HAP-1 (cell line): ENCODE measurements at regions not wholly inside any gene's neighbourhood (a gene's known extent, or its start where the extent isn't known, plus 50 kb on each side); places are given as distances from the start of the nearest gene placed in this dataset.

Source experiments
- DNase-seq, 2 experiments: peaks; one replicate each; pipeline ENCODE4 v3.0.0-alpha.2; 2016 to 2020; ENCODE audit warnings: low spot score in 2 of 2
- H3K27me3 ChIP-seq: fragments of 250-450 bp; sonication (Bioruptor Pico); 2 replicates; pipeline ENCODE4 v1.5.1; 2020; ENCODE audit warnings: low read depth, mild to moderate bottlenecking, moderate library complexity
- H3K36me3 ChIP-seq: fragments of 250-450 bp; sonication (Bioruptor Pico); replicated peaks from 2 replicates; pipeline ENCODE4 v1.5.1; 2020; ENCODE audit warnings: mild to moderate bottlenecking
- H3K4me1 ChIP-seq: fragments of 250-450 bp; sonication (Bioruptor Pico); 2 replicates; pipeline ENCODE4 v1.5.1; 2020; ENCODE audit warnings: mild to moderate bottlenecking
- H3K4me3 ChIP-seq: fragments of 250-450 bp; sonication (Bioruptor Pico); 2 replicates; pipeline ENCODE4 v1.5.1; 2020; ENCODE audit warnings: mild to moderate bottlenecking, moderate library complexity
- H3K9me3 ChIP-seq: fragments of 250-450 bp; sonication (Bioruptor Pico); 2 replicates; pipeline ENCODE4 v1.5.1; 2020; ENCODE audit warnings: mild to moderate bottlenecking, moderate library complexity
- in situ Hi-C: fragments of 300-500 bp; cut with MboI; formaldehyde crosslinking; loops from 3 replicates; pipeline ENCODE4 v1.14.3; 2020; ENCODE audit warnings: low sequenced_read_pairs, inconsistent platforms, mixed read lengths

DNA sequence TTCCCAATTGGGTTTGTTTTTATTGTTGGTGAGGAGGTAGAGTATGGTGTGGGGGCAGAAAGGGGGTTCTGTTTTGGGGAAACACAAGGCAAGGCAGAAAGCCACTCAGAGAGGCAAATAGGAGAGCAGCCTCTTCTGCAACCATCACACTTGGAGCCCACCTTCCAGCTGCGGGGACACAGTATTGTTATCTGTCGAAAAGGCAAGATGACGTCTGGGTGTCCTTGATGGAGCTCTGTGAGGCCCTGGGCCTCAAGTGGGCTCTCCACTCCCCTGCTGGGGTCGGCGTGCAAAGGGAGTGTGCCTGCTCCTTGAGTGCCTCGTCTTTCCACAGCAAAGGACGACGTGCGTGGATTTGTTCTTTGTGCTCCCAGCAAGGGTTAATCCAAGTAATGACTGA, 227.6 kb downstream of the ANAPC1 start:
- Histone ChIP-seq H3K4me1 (no peaks in the 10 kb centered on the region), H3K36me3 (no peaks in the 10 kb centered on the region), H3K9me3 (no peaks in the 10 kb centered on the region), H3K4me3 (no peak overlapping the region), H3K27me3 (no peaks in the 10 kb centered on the region)
- in situ Hi-C loops, result no loop called here
- DNase-seq, result no peak

GRCh38 chr2:111656894-111657293, 227.1 kb downstream of the ANAPC1 start:
- no peaks in the 10 kb centered on the region for H3K27me3 ChIP-seq
- no peaks in the 10 kb centered on the region for H3K36me3 ChIP-seq
- no peaks in the 10 kb centered on the region for H3K9me3 ChIP-seq
- in situ Hi-C loops, result no loop called here
- H3K4me1 ChIP-seq, result no peaks in the 10 kb centered on the region
- H3K4me3 ChIP-seq, result no peak overlapping the region
- DNase-seq, result no peak

DNA sequence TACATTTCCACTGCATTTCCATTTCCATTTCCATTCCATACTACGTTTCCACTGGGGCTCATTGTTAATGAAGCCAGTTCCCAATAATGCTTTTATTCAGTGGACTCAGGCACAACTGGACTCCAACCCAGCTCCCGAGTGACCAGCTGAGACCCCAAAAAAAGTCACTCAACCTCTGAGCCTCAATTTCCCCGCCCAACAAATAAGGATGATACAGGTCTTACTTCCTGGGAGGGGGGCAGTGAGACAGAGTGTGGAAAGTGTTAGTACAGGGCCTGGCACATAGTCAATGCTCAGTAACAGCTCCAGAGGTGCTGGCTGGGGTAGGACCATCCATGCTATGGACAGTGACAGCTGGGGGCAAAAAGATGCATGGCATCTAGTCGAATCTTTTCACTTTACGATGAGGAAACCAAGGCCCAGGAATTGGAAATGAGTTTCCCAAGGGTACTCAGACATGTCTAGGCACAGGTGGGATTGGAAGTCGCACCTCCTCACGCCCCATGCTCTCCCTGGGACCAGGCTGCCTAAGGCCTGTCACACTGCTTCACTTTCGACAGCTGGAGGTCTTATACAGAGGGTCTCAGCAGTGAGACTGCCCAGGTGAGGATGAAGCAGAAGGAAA, 226.5 kb downstream of the ANAPC1 start:
- in situ Hi-C loops, result no loop called here
- Histone ChIP-seq H3K4me3 (no peak overlapping the region), H3K4me1 (no peaks in the 10 kb centered on the region), H3K27me3 (no peaks in the 10 kb centered on the region), H3K36me3 (no peaks in the 10 kb centered on the region), H3K9me3 (no peaks in the 10 kb centered on the region)
- no peak for DNase-seq

DNA sequence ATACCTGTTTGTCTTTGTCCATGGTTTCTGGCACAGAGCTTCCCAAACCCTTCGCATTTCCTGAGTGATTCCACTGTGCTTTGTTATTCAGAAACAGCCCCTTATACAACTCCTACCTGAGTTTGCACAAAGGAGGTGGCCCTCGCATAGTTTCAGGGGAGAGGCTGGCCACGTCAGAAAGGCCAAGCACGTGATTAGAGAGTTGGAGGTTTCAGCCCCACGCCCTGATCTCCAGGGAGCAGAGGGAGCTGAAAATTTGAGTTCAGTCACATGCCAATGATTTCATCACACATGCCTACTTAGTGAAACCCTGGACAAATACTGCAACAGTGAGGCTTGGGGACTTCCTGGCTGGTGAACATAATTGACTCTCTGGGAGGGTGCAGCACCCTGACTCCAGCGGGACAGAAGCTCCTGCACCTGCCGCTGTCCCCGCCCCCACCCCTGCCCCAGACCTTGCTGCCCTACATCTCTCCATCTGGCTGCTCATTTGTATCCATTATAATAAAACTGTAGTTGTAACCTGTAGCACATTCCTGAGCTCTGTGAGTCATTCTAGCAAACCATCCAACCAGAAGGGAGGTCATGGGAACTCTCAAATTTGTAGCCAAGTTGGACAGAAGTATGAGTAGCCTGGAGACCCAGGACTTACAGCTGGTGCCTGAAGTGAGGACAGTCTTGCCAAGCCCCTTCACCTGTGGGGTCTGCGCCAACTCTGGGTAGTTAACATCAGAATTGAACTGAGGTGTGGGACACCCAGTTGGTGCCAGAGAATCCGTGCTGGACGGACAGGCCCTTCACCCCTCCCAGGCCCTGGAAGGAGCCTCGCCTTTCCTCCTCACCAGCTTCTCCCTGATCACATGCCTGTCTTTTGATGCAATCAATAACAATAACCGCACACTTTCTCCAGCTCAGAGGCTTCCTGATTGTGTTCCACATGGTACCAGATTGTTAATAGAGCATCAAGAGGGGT, 224.3 kb downstream of the ANAPC1 start:
- no peak for DNase-seq
- in situ Hi-C loops, result no loop called here
- no peaks in the 10 kb centered on the region for H3K27me3 ChIP-seq
- no peak overlapping the region for H3K4me3 ChIP-seq
- H3K36me3 ChIP-seq, result no peaks in the 10 kb centered on the region
- H3K9me3 ChIP-seq, result no peaks in the 10 kb centered on the region
- H3K4me1 ChIP-seq, result no peaks in the 10 kb centered on the region

- no peaks in the 10 kb centered on the region for H3K9me3 ChIP-seq
- no peaks in the 10 kb centered on the region for H3K27me3 ChIP-seq
- no peak overlapping the region for H3K4me3 ChIP-seq
- no peaks in the 10 kb centered on the region for H3K4me1 ChIP-seq
- in situ Hi-C loops, result no loop called here
- no peak for DNase-seq
- H3K36me3 ChIP-seq, result no peaks in the 10 kb centered on the region
Measured at GRCh38 chr2:111660811-111661210, 223.2 kb downstream of the ANAPC1 start.

DNA sequence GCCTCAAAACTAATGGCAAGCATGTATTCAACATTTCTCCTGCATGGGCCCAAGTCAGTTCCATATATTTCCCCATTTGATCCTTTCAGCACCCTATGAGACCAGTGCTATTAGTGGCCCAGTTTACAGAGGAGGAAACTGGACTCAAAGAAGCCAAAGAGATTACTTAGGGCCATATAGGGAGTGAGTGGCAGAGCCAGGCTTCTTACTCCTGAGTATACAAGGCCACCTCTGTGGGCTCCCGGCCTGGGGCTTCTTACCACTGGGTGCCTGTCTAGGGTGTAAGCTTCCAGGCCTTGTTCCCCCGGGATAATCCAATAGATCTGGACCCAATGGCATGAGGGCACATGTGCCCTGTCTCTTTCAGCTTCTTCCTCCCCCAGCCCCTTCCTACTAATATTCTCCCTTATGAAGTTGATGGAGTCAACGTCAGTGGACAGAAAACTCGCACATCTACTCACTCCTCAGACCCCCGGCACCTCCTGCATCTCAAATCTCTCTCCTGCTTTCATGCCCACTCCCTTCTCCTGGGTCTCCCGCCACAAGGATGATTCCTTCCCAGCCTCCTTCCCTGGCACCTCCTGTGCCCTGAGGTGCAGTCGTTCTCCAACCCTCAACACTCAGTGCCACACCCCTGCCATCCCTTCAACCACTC, 222.6 kb downstream of the ANAPC1 start:
- no peak overlapping the region for H3K4me3 ChIP-seq
- in situ Hi-C loops, result no loop called here
- no peaks in the 10 kb centered on the region for H3K9me3 ChIP-seq
- H3K27me3 ChIP-seq, result no peaks in the 10 kb centered on the region
- H3K36me3 ChIP-seq, result no peaks in the 10 kb centered on the region
- no peaks in the 10 kb centered on the region for H3K4me1 ChIP-seq
- DNase-seq, result no peak

DNA sequence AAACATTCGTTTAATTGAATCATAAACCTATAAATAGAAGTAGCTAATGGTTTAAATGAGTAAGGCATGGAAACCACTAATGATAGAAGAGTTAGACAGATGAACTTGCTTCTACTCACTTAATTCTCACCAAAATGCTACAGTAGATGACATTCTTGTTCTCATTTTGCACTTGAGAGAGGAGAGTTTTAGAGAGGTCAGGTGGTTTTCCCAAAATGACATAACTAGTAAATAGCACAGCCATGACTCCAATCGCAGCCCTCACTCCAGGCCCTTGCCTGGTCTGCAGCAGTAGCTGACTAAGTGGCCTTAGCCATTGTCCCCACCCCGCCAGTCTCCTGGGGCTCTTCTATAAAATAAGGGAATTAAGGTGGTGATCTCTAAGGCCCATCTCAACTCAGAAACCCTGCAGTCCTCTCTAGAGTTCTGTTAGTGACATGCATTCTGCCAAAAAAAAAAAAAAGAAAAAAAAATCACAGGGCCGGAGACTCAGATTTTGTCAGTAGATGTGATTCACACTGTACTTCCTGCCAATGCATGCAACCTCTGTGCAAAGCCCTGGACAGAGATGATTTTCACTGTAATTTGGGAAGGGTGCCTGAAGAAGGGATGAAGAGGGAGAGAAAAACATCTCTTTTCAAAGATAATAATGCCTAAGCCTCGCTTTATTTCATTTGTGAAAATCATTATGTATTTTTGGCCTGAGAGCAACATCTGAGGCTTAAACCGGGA, 221.8 kb downstream of the ANAPC1 start:
- Histone ChIP-seq H3K36me3 (no peaks in the 10 kb centered on the region), H3K27me3 (no peaks in the 10 kb centered on the region), H3K4me1 (no peaks in the 10 kb centered on the region), H3K4me3 (no peak overlapping the region), H3K9me3 (no peaks in the 10 kb centered on the region)
- DNase-seq, result no peak
- in situ Hi-C loops, result no loop called here

DNA sequence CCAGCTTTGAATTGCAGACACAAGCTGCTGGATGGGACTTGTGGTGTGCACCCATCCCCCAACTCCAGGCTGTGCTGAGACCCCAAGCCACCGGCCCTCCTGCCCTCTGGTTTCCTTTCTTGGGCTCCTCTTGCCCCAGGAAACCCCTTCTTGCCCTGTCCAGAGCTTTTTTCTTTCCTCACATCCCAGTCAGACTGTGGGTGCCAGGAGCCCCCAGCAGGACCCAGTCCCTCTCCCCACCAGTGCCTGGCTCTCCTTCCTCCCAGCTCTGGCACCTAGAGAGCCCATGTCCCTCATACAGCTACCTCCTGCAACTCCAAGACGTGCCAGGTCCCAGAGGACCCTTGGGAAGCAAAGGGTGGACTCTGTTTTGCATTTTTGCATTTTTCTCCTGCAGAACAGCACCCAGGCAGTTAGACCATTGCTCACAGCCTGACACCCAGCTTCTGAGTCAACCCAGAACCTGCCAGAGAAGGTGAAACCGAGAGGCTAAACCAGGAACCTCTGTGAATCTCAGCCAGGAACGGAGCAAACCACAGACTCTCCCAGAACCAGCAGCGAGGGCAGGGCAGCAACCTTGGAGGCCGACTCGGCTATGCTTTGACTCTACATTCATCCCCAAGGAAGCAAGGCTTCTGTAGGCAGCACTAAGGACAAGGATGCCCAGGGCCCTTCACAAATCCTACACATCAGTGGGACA, 221.1 kb downstream of the ANAPC1 start:
- no peak for DNase-seq
- H3K9me3 ChIP-seq, result no peaks in the 10 kb centered on the region
- H3K4me1 ChIP-seq, result no peaks in the 10 kb centered on the region
- H3K36me3 ChIP-seq, result no peaks in the 10 kb centered on the region
- in situ Hi-C loops, result no loop called here
- no peak overlapping the region for H3K4me3 ChIP-seq
- H3K27me3 ChIP-seq, result no peaks in the 10 kb centered on the region

GRCh38 chr2:111663471-111664274, 220.3 kb downstream of the ANAPC1 start:
- Histone ChIP-seq H3K27me3 (no peaks in the 10 kb centered on the region), H3K36me3 (no peaks in the 10 kb centered on the region), H3K4me1 (no peaks in the 10 kb centered on the region), H3K9me3 (peaks cover 3% of the 10 kb centered on the region; the same call in 1 of the 2 replicates), H3K4me3 (no peak overlapping the region)
- in situ Hi-C loops, result no loop called here
- DNase-seq, result no peak

DNA sequence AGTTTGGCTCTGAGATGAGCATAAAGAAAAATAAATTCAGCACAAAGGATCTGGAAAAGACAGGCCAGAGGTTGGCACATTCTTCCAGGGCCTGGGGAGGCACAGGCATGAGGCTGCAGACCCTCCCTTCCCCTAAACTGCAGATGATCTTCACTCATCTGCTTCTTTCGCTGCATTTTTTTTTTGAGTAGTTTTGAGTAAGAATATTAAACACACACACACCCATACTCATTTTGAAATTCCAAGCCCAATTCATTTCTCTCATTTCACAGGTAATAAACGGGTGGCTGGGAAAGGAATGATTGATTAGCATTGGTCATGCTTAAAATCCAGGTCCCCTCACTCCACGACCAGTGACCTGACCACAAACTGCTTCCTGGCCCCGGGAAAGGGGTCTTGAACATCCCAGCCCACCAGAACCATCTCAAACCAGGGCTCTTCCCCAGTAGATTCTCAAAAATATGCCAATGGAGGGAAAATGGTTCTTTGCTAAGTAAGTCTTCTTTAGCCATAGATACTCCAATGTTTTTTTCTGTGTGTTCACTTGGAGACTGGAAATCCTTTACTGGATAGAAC, 219.6 kb downstream of the ANAPC1 start:
- no peaks in the 10 kb centered on the region for H3K4me1 ChIP-seq
- no peak for DNase-seq
- no peak overlapping the region for H3K4me3 ChIP-seq
- no peaks in the 10 kb centered on the region for H3K27me3 ChIP-seq
- in situ Hi-C loops, result no loop called here
- no peaks in the 10 kb centered on the region for H3K36me3 ChIP-seq
- peaks cover 3% of the 10 kb centered on the region; the same call in 1 of the 2 replicates for H3K9me3 ChIP-seq

DNA sequence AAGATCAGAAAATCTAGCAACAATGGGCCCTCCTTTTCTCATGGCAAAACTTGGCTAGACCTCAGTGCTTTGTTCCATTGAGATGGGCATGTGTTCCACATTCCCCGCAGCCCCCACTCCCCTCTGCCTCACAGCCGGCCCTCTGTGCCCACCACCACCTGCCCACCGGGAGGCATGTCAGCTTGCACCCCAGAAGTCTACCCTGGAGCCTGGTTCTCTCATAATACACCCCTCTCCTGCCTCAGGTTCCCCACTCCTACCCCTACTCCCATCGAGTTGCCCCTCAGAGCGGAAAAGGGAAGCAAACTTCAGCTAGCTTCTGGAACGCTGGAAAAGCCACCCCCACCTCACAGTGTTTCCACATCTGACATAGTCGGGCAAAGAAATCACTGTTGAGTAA, 219.0 kb downstream of the ANAPC1 start:
- Histone ChIP-seq H3K27me3 (no peaks in the 10 kb centered on the region), H3K4me3 (no peak overlapping the region), H3K36me3 (no peaks in the 10 kb centered on the region), H3K4me1 (no peaks in the 10 kb centered on the region), H3K9me3 (peaks cover 3% of the 10 kb centered on the region; the same call in 1 of the 2 replicates)
- DNase-seq, result no peak
- in situ Hi-C loops, result no loop called here

DNA sequence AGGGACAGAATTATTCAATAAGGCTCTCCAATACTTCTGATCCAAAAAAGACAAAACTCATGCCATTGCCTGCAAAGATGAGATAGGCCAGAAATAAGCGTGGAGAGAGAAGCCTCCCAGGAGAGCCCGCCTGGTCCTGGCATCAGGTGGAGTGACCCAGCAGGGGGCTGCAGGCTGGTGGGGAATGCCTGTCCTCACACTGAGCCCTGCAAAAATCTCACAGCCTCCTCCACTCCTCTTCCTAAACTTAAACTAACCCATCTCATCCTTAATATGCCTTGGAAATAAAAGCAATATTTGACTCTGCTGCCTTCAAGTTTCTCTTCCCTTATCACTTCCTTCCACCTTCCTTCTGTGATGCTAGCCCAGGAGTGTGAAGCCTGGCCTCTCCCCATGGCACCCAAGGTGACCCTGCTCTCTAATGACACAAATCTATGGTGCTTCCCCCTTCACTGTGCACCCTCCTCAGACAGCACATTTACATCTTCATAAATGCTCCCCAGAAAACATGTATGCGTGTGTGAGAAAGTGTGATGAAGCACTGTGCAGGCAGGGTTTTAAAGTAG, 218.4 kb downstream of the ANAPC1 start:
- Histone ChIP-seq H3K9me3 (peaks cover 3% of the 10 kb centered on the region; the same call in 1 of the 2 replicates), H3K36me3 (no peaks in the 10 kb centered on the region), H3K27me3 (no peaks in the 10 kb centered on the region), H3K4me1 (no peaks in the 10 kb centered on the region), H3K4me3 (no peak overlapping the region)
- in situ Hi-C loops, result no loop called here
- no peak for DNase-seq
